IMR-90 (cell line): ENCODE measurements at regions not wholly inside any gene's neighbourhood (a gene's known extent, or its start where the extent isn't known, plus 50 kb on each side); places are given as distances from the start of the nearest gene placed in this dataset.

Experiments used
- ATAC-seq: fragments of 200-7000 bp; cut with Tn5 transposase; 2 replicates; pipeline ENCODE4 v1.9.1; 2020; ENCODE audit warnings: low read depth, mild to moderate bottlenecking, moderate library complexity
- BruUV-seq: library from RNA; stranded (reverse); fragments of 400-500 nt; replicated peaks from 2 replicates; lab custom pipeline; 2021; lab: Mats Ljungman, UMichigan
- CTCF ChIA-PET: fragments of 300-600 bp; formaldehyde crosslinking; extraction: SDS; loops from one replicate; lab custom pipeline; 2021; ENCODE audit warnings: antibody characterized with exemption; lab: Yijun Ruan, JAX
- POLR2A ChIA-PET: fragments of 300-600 bp; sonication (Branson Sonifier 250); formaldehyde crosslinking; loops from one replicate; lab custom pipeline; 2022; ENCODE audit warnings: antibody characterized with exemption; ENCODE audit not compliant: unreplicated experiment; lab: Charles Lee
- DNase-seq: peaks from one replicate; pipeline ENCODE4 v3.0.0; 2013
- H2AFZ ChIP-seq: replicated peaks from 2 replicates; pipeline ENCODE3; 2013; ENCODE audit warnings: low read length, mild to moderate bottlenecking; ENCODE audit not compliant: poor library complexity
- H2AK5ac ChIP-seq: 2 replicates; pipeline ENCODE4 v1.6.1; 2013; ENCODE audit warnings: low read depth, low read length, inconsistent platforms
- H2AK9ac ChIP-seq: replicated peaks from 2 replicates; pipeline ENCODE3; 2013; ENCODE audit warnings: mild to moderate bottlenecking, low read depth, low read length, moderate library complexity; ENCODE audit not compliant: poor library complexity
- H2BK120ac ChIP-seq: 2 replicates; pipeline ENCODE4 v1.6.1; 2013; ENCODE audit warnings: low read depth, low read length, inconsistent platforms
- H2BK15ac ChIP-seq: 3 replicates; pipeline ENCODE4 v1.6.1; 2013; ENCODE audit warnings: low read depth, low read length, inconsistent platforms
- H2BK20ac ChIP-seq: 2 replicates; pipeline ENCODE4 v1.6.1; 2013; ENCODE audit warnings: low read depth, mild to moderate bottlenecking, inconsistent platforms, low read length, moderate library complexity
- H2BK5ac ChIP-seq: 2 replicates; pipeline ENCODE4 v1.6.1; 2013; ENCODE audit warnings: mild to moderate bottlenecking, low read depth, low read length, inconsistent platforms; ENCODE audit not compliant: poor library complexity, severe bottlenecking
- H3K14ac ChIP-seq: replicated peaks from 2 replicates; pipeline ENCODE4 v1.6.1; 2013; ENCODE audit warnings: low read depth, low read length, inconsistent platforms
- H3K18ac ChIP-seq: 2 replicates; pipeline ENCODE4 v1.6.1; 2013; ENCODE audit warnings: low read depth, low read length, control low read depth
- H3K23ac ChIP-seq: 2 replicates; pipeline ENCODE4 v1.6.1; 2013; ENCODE audit warnings: low read depth, low read length, inconsistent platforms
- H3K27ac ChIP-seq: 2 replicates; pipeline ENCODE4 v1.5.1; 2013; ENCODE audit warnings: mild to moderate bottlenecking, control low read depth, low read length; ENCODE audit not compliant: insufficient read depth
- H3K27me3 ChIP-seq: 2 replicates; pipeline ENCODE4 v1.6.1; 2013; ENCODE audit warnings: low read length; ENCODE audit not compliant: control insufficient read depth, insufficient read depth
- H3K36me3 ChIP-seq: 2 replicates; pipeline ENCODE4 v1.6.1; 2013; ENCODE audit warnings: low read length, mixed read lengths; ENCODE audit not compliant: control insufficient read depth, insufficient read depth
- H3K4ac ChIP-seq: 2 replicates; pipeline ENCODE4 v1.6.1; 2013; ENCODE audit warnings: low read depth, low read length, inconsistent platforms
- H3K4me1 ChIP-seq: 2 replicates; pipeline ENCODE4 v1.6.1; 2013; ENCODE audit warnings: low read length, mixed read lengths; ENCODE audit not compliant: control insufficient read depth, insufficient read depth
- H3K4me2 ChIP-seq: 2 replicates; pipeline ENCODE4 v1.6.1; 2013; ENCODE audit warnings: low read depth, mild to moderate bottlenecking, control low read depth, low read length, moderate library complexity
- H3K4me3 ChIP-seq: 2 replicates; pipeline ENCODE4 v1.5.1; 2013; ENCODE audit warnings: low read depth, mild to moderate bottlenecking, control low read depth, low read length, moderate library complexity; ENCODE audit not compliant: insufficient read depth
- H3K56ac ChIP-seq: 2 replicates; pipeline ENCODE4 v1.6.1; 2013; ENCODE audit warnings: low read length, inconsistent platforms; ENCODE audit not compliant: insufficient read depth; ENCODE audit errors: extremely low read depth
- H3K79me1 ChIP-seq, 2 experiments: 2 replicates each; pipeline ENCODE4 v1.6.1; 2013; ENCODE audit warnings: low read length in 2 of 2, inconsistent platforms in 1 of 2, low read depth in 1 of 2
- H3K9ac ChIP-seq: 2 replicates; pipeline ENCODE4 v1.6.1; 2013; ENCODE audit warnings: low read depth, low read length, control low read depth
- H3K9me1 ChIP-seq: 2 replicates; pipeline ENCODE4 v1.6.1; 2013; ENCODE audit warnings: low read length, inconsistent platforms; ENCODE audit not compliant: insufficient read depth
- H3K9me3 ChIP-seq: 2 replicates; pipeline ENCODE4 v1.6.1; 2013; ENCODE audit warnings: low read length; ENCODE audit not compliant: control insufficient read depth, insufficient read depth
- H4K20me1 ChIP-seq: 2 replicates; pipeline ENCODE4 v1.6.1; 2013; ENCODE audit warnings: low read length, inconsistent platforms; ENCODE audit not compliant: insufficient read depth
- H4K5ac ChIP-seq: 2 replicates; pipeline ENCODE4 v1.6.1; 2013; ENCODE audit warnings: mild to moderate bottlenecking, low read depth, low read length, control low read depth
- H4K8ac ChIP-seq, 2 experiments: 2 replicates each; pipeline ENCODE4 v1.6.1; 2013; ENCODE audit warnings: low read depth in 2 of 2, low read length in 2 of 2, control low read depth in 1 of 2, inconsistent platforms in 1 of 2
- H4K91ac ChIP-seq: 2 replicates; pipeline ENCODE4 v1.6.1; 2013; ENCODE audit warnings: low read depth, low read length, inconsistent platforms; ENCODE audit not compliant: insufficient read depth
- BHLHE40 ChIP-seq: fragments of 150-350 bp; IDR thresholded peaks from 2 replicates; pipeline ENCODE4 v1.6.1; 2016; ENCODE audit warnings: mild to moderate bottlenecking, low read depth, low read length
- CHD1 ChIP-seq: IDR thresholded peaks from 2 replicates; pipeline ENCODE4 v1.6.1; 2012; ENCODE audit warnings: low read depth, low read length, improper control_type of control experiment
- ELK1 ChIP-seq: fragments of 150-350 bp; IDR thresholded peaks from 2 replicates; pipeline ENCODE4 v1.6.1; 2016; ENCODE audit warnings: low read depth, mild to moderate bottlenecking, low read length, moderate library complexity, borderline replicate concordance
- FOS ChIP-seq: fragments of 150-350 bp; IDR thresholded peaks from 2 replicates; pipeline ENCODE4 v1.6.1; 2016; ENCODE audit warnings: low read depth, low read length
- MAFK ChIP-seq: IDR thresholded peaks from 2 replicates; pipeline ENCODE4 v1.6.1; 2012; ENCODE audit warnings: low read depth, low read length, improper control_type of control experiment
- MAZ ChIP-seq: IDR thresholded peaks from 2 replicates; pipeline ENCODE4 v1.6.1; 2012; ENCODE audit warnings: low read depth, mild to moderate bottlenecking, low read length, improper control_type of control experiment, moderate library complexity, borderline replicate concordance
- MXI1 ChIP-seq: IDR thresholded peaks from 2 replicates; pipeline ENCODE4 v1.6.1; 2012; ENCODE audit warnings: low read depth, mild to moderate bottlenecking, low read length, moderate library complexity, borderline replicate concordance
- NFE2L2 ChIP-seq: fragments of 150-350 bp; IDR thresholded peaks from 2 replicates; pipeline ENCODE4 v1.6.1; 2016; ENCODE audit warnings: low read depth, mild to moderate bottlenecking, low read length
- POLR2A ChIP-seq: IDR thresholded peaks from 2 replicates; pipeline ENCODE4 v1.6.1; 2012; ENCODE audit warnings: mild to moderate bottlenecking, low read depth, low read length
- RAD21 ChIP-seq: IDR thresholded peaks from 2 replicates; pipeline ENCODE4 v1.6.1; 2012; ENCODE audit warnings: low read length, improper control_type of control experiment
- RCOR1 ChIP-seq: IDR thresholded peaks from 2 replicates; pipeline ENCODE4 v1.6.1; 2012; ENCODE audit warnings: mild to moderate bottlenecking, low read length, improper control_type of control experiment; ENCODE audit not compliant: insufficient replicate concordance
- RFX5 ChIP-seq: IDR thresholded peaks from 2 replicates; pipeline ENCODE4 v1.8.0; 2012; ENCODE audit warnings: low read depth, mild to moderate bottlenecking, low read length, moderate library complexity
- SMC3 ChIP-seq: fragments of 150-350 bp; IDR thresholded peaks from 2 replicates; pipeline ENCODE4 v1.6.1; 2016; ENCODE audit warnings: low read depth, mild to moderate bottlenecking, antibody characterized with exemption, low read length, moderate library complexity
- USF2 ChIP-seq: fragments of 150-350 bp; IDR thresholded peaks from 2 replicates; pipeline ENCODE4 v1.6.1; 2017; ENCODE audit warnings: mild to moderate bottlenecking, antibody characterized with exemption, low read length, low read depth
- WGBS, 2 experiments: methylation state at CpG; one replicate each; pipeline versions ENCODE4 v1.1.5 to v1.1.7; 2013; ENCODE audit warnings: missing lambda C conversion rate in 2 of 2; ENCODE audit not compliant: insufficient read length in 1 of 2; ENCODE audit errors: extremely low coverage in 2 of 2; 5-methylcytosine and 5-hydroxymethylcytosine counted together
- dilution Hi-C: fragments of 300-500 bp; cut with HindIII; formaldehyde crosslinking; loops from one replicate; pipeline ENCODE4 v1.14.3; 2018; ENCODE audit warnings: low sequenced_read_pairs; ENCODE audit not compliant: unreplicated experiment
- in situ Hi-C: fragments of 300-500 bp; cut with MboI; formaldehyde crosslinking; loops from 3 replicates; pipeline ENCODE4 v1.14.3; 2019; ENCODE audit warnings: low sequenced_read_pairs, inconsistent platforms, mixed read lengths
- intact Hi-C: fragments of 100-400 bp; cut with micrococcal nuclease; formaldehyde crosslinking; loops from 2 replicates; pipeline ENCODE4 v1.10.0; 2022
- TF ChIP-seq, protein P1 (sequence below): conservative IDR thresholded peaks from 2 replicates; pipeline ENCODE4 v1.5.1; 2012; ENCODE audit warnings: mild to moderate bottlenecking, low read depth, low read length, improper control_type of control experiment

- no peak for TF ChIP-seq SMC3
- TF ChIP-seq BHLHE40: no peak
- TF ChIP-seq RAD21: no peak
- TF ChIP-seq ELK1: no peak
- TF ChIP-seq NFE2L2: no peak
- TF ChIP-seq CHD1: no peak
- TF ChIP-seq USF2: no peak
- TF ChIP-seq, protein P1, sequence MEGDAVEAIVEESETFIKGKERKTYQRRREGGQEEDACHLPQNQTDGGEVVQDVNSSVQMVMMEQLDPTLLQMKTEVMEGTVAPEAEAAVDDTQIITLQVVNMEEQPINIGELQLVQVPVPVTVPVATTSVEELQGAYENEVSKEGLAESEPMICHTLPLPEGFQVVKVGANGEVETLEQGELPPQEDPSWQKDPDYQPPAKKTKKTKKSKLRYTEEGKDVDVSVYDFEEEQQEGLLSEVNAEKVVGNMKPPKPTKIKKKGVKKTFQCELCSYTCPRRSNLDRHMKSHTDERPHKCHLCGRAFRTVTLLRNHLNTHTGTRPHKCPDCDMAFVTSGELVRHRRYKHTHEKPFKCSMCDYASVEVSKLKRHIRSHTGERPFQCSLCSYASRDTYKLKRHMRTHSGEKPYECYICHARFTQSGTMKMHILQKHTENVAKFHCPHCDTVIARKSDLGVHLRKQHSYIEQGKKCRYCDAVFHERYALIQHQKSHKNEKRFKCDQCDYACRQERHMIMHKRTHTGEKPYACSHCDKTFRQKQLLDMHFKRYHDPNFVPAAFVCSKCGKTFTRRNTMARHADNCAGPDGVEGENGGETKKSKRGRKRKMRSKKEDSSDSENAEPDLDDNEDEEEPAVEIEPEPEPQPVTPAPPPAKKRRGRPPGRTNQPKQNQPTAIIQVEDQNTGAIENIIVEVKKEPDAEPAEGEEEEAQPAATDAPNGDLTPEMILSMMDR: no peak
- no peak for TF ChIP-seq POLR2A
- no peak for TF ChIP-seq RCOR1
- TF ChIP-seq FOS: no peak
- TF ChIP-seq RFX5: no peak
- no peak for TF ChIP-seq MAFK
- TF ChIP-seq MAZ: no peak
- TF ChIP-seq MXI1: no peak
- POLR2A ChIA-PET: no interaction called here
- H3K23ac ChIP-seq: no peak overlapping the region
- H2AK5ac ChIP-seq: no peak overlapping the region
- H4K91ac ChIP-seq: no peak overlapping the region
- no peak overlapping the region for H2BK120ac ChIP-seq
- ATAC-seq: no peak
- no peak overlapping the region for H2BK15ac ChIP-seq
- H3K79me1 ChIP-seq: no peaks in the 10 kb centered on the region
- no TSS peak for BruUV-seq
- H2AFZ ChIP-seq: no peak overlapping the region
- intact Hi-C loops (no loop called here), in situ Hi-C loops (no loop called here), dilution Hi-C loops (no loop called here)
- no peaks in the 10 kb centered on the region for H4K20me1 ChIP-seq
- H3K9ac ChIP-seq: no peak overlapping the region
- H2BK5ac ChIP-seq: no peak overlapping the region
- H3K9me1 ChIP-seq: no peaks in the 10 kb centered on the region
- no peaks in the 10 kb centered on the region for H3K4me1 ChIP-seq
- no CpG with 5 or more reads among the region's 2 CpGs for WGBS, 2 experiments
- no peaks in the 10 kb centered on the region for H3K36me3 ChIP-seq
- no peaks in the 10 kb centered on the region for H3K9me3 ChIP-seq
- no peak overlapping the region for H4K8ac ChIP-seq
- H3K27me3 ChIP-seq: no peaks in the 10 kb centered on the region
- H3K18ac ChIP-seq: no peak overlapping the region
- no peak for DNase-seq
- no peak overlapping the region for H4K5ac ChIP-seq
- H2AK9ac ChIP-seq: no peak overlapping the region
- H3K27ac ChIP-seq: no peak overlapping the region
- CTCF ChIA-PET: no interaction called here
- H2BK20ac ChIP-seq: no peak overlapping the region
- H3K14ac ChIP-seq: no peak overlapping the region
- H3K56ac ChIP-seq: no peak overlapping the region
- H3K4ac ChIP-seq: no peak overlapping the region
- no peak overlapping the region for H3K4me2 ChIP-seq
- H3K4me3 ChIP-seq: no peak overlapping the region
Observed at GRCh38 chr3:118029049-118029448, 1005.6 kb downstream of the IGSF11 start.
